CD14-positive monocyte (primary cell): ENCODE measurements at regions not wholly inside any gene's neighbourhood (a gene's known extent, or its start where the extent isn't known, plus 50 kb on each side); places are given as distances from the start of the nearest gene placed in this dataset.
A peak's percentile ranks its signal among the peaks of the same experiment; 100 is the strongest.

Source experiments
- DNase-seq, 3 donors: peaks; one replicate each; pipeline ENCODE4 v3.0.0-alpha.2; 2011 to 2022
- H2AFZ ChIP-seq: 2 replicates; pipeline ENCODE4 v1.6.0; 2012; ENCODE audit warnings: mild to moderate bottlenecking, low read depth, low read length, inconsistent platforms; ENCODE audit not compliant: insufficient read depth, poor library complexity, severe bottlenecking
- H3K27ac ChIP-seq, 2 donors: 1 replicate in 1 of 2; 2 replicates in 1 of 2; pipeline ENCODE4 v1.5.1; 2012 to 2013; ENCODE audit warnings: low read length in 2 of 2, control low read depth in 1 of 2, inconsistent platforms in 1 of 2, low read depth in 1 of 2, mild to moderate bottlenecking in 1 of 2
- H3K27me3 ChIP-seq, 2 donors: one replicate each; pipeline versions ENCODE4 v1.6.0 to v1.6.1; 2011 to 2013; ENCODE audit warnings: low read length in 2 of 2; ENCODE audit not compliant: control insufficient read depth in 2 of 2, insufficient read depth in 2 of 2
- H3K36me3 ChIP-seq, 2 donors: replicated peaks in 1 of 2; 1 replicate in 1 of 2; 2 replicates in 1 of 2; pipeline versions ENCODE4 v1.5.1 to v1.6.1; 2012 to 2013; ENCODE audit warnings: low read length in 2 of 2, control low read depth in 1 of 2, inconsistent platforms in 1 of 2, mild to moderate bottlenecking in 1 of 2; ENCODE audit not compliant: insufficient read depth in 2 of 2, control insufficient read depth in 1 of 2
- H3K4me1 ChIP-seq, 2 donors: 1 replicate in 1 of 2; 2 replicates in 1 of 2; pipeline versions ENCODE4 v1.5.1 to v1.6.1; 2012 to 2013; ENCODE audit warnings: low read length in 2 of 2, control low read depth in 1 of 2, inconsistent platforms in 1 of 2, mild to moderate bottlenecking in 1 of 2, moderate library complexity in 1 of 2; ENCODE audit not compliant: insufficient read depth in 2 of 2, control insufficient read depth in 1 of 2
- H3K4me2 ChIP-seq: replicated peaks from 2 replicates; pipeline ENCODE3; 2012; ENCODE audit warnings: low read length, moderate library complexity, mild to moderate bottlenecking; ENCODE audit not compliant: poor library complexity, severe bottlenecking; ENCODE audit errors: extremely low read depth
- H3K4me3 ChIP-seq, 3 experiments: fragments of 200-600 bp in 1 of 3; sonication (generic) in 1 of 3; replicated peaks in 1 of 3; 1 replicate in 2 of 3; 2 replicates in 1 of 3; pipeline ENCODE4 v1.5.1; 2011 to 2013; ENCODE audit warnings: low read length in 3 of 3, mild to moderate bottlenecking in 3 of 3, control low read depth in 2 of 3, low read depth in 2 of 3, inconsistent platforms in 1 of 3, moderate library complexity in 1 of 3
- H3K79me2 ChIP-seq: 2 replicates; pipeline ENCODE4 v1.6.0; 2012; ENCODE audit warnings: mild to moderate bottlenecking, control low read depth, inconsistent platforms, low read length, moderate library complexity; ENCODE audit not compliant: insufficient read depth
- H3K9ac ChIP-seq: 2 replicates; pipeline ENCODE4 v1.6.0; 2017; ENCODE audit warnings: low read length, mild to moderate bottlenecking; ENCODE audit not compliant: insufficient read depth, poor library complexity, severe bottlenecking
- H3K9me3 ChIP-seq, 2 donors: replicated peaks in 1 of 2; 1 replicate in 1 of 2; 2 replicates in 1 of 2; pipeline versions ENCODE4 v1.5.1 to v1.6.1; 2012 to 2013; ENCODE audit warnings: low read length in 2 of 2, control low read depth in 1 of 2; ENCODE audit not compliant: control insufficient read depth in 1 of 2, insufficient read depth in 1 of 2
- H4K20me1 ChIP-seq: 2 replicates; pipeline ENCODE4 v1.6.0; 2012; ENCODE audit warnings: mild to moderate bottlenecking, low read length, control low read depth, moderate library complexity; ENCODE audit not compliant: insufficient read depth
- H3K27ac Mint-ChIP-seq, 7 donors: one replicate each; pipeline ENCODE4 v1.8.0; 2020; ENCODE audit warnings: mild to moderate bottlenecking in 7 of 7, mixed read lengths in 7 of 7, moderate library complexity in 6 of 7, inconsistent platforms in 2 of 7
- H3K27me3 Mint-ChIP-seq, 3 donors: one replicate each; pipeline ENCODE4 v1.8.0; 2021 to 2022; ENCODE audit warnings: low read depth in 3 of 3, mild to moderate bottlenecking in 3 of 3, mixed read lengths in 3 of 3, moderate library complexity in 3 of 3, inconsistent platforms in 1 of 3
- H3K36me3 Mint-ChIP-seq, 2 donors: one replicate each; pipeline ENCODE4 v1.8.0; 2020; ENCODE audit warnings: mixed read lengths in 2 of 2, inconsistent platforms in 1 of 2, mild to moderate bottlenecking in 1 of 2
- H3K4me1 Mint-ChIP-seq: one replicate; pipeline ENCODE4 v1.8.0; 2020; ENCODE audit warnings: mild to moderate bottlenecking, mixed read lengths
- H3K4me3 Mint-ChIP-seq, 2 donors: one replicate each; pipeline ENCODE4 v1.8.0; 2020; ENCODE audit warnings: mild to moderate bottlenecking in 2 of 2, mixed read lengths in 2 of 2, moderate library complexity in 1 of 2
- H3K9me3 Mint-ChIP-seq, 7 donors: one replicate each; pipeline ENCODE4 v1.8.0; 2020 to 2022; ENCODE audit warnings: mixed read lengths in 7 of 7, mild to moderate bottlenecking in 6 of 7, moderate library complexity in 6 of 7, inconsistent platforms in 2 of 7
- CTCF ChIP-seq: fragments of 200-600 bp; IDR thresholded peaks from one replicate; pipeline ENCODE4 v1.8.0; 2022; ENCODE audit warnings: antibody characterized with exemption, mild to moderate bottlenecking
- WGBS: methylation state at CpG from one replicate; pipeline ENCODE4 v1.1.5; 2013; ENCODE audit warnings: missing lambda C conversion rate; ENCODE audit not compliant: insufficient coverage; 5-methylcytosine and 5-hydroxymethylcytosine counted together
- intact Hi-C, 2 donors: fragments of 100-400 bp; cut with micrococcal nuclease; formaldehyde crosslinking; loops; one replicate each; pipeline versions ENCODE4 v1.15.0 to v1.15.1; 2023

GRCh38 chr3:66702126-66702525 lies 201.3 kb upstream of the LRIG1 start:
- DNase-seq = no peak
- Histone ChIP-seq H2AFZ (no peak overlapping the region), H3K27ac (no peak overlapping the region), H3K9me3 (no peaks in the 10 kb centered on the region), H3K9ac (no peak overlapping the region), H3K4me1 (no peaks in the 10 kb centered on the region), H3K79me2 (no peaks in the 10 kb centered on the region), H3K4me2 (no peak overlapping the region), H3K36me3 (no peaks in the 10 kb centered on the region), H3K4me3 (no peak overlapping the region), H3K27me3 (no peaks in the 10 kb centered on the region), H4K20me1 (no peaks in the 10 kb centered on the region)
- Mint-ChIP-seq H3K4me1 (peaks cover 9% of the 10 kb centered on the region), H3K4me3 (no peak overlapping the region), H3K36me3 (no peaks in the 10 kb centered on the region), H3K27me3 (peaks cover 2 to 6% (median 2%) of the 10 kb centered on the region in 3 donors), H3K27ac (no peak overlapping the region), H3K9me3 (peaks cover 0 to 5% (median 0%) of the 10 kb centered on the region in 7 donors)
- TF ChIP-seq CTCF = no peak
- WGBS = 93% methylated on average over 2 of the region's 3 CpGs
- intact Hi-C loops = no loop called here

GRCh38 chr3:66703501-66703900 lies 202.7 kb upstream of the LRIG1 start:
- H3K27me3 Mint-ChIP-seq = peaks cover 2 to 8% (median 3%) of the 10 kb centered on the region in 3 donors
- H3K36me3 Mint-ChIP-seq = no peaks in the 10 kb centered on the region
- Histone ChIP-seq H3K36me3 (no peaks in the 10 kb centered on the region), H3K27ac (no peak overlapping the region), H3K9me3 (no peaks in the 10 kb centered on the region), H3K79me2 (no peaks in the 10 kb centered on the region), H4K20me1 (no peaks in the 10 kb centered on the region), H3K4me1 (no peaks in the 10 kb centered on the region), H3K27me3 (peaks cover 0 to 2% of the 10 kb centered on the region in 2 donors), H2AFZ (no peak overlapping the region), H3K9ac (no peak overlapping the region), H3K4me2 (no peak overlapping the region), H3K4me3 (no peak overlapping the region)
- no CpG with 5 or more reads among the region's 2 CpGs for WGBS
- peaks cover 0 to 5% (median 0%) of the 10 kb centered on the region in 7 donors for H3K9me3 Mint-ChIP-seq
- H3K4me3 Mint-ChIP-seq = no peak overlapping the region
- peaks cover 9% of the 10 kb centered on the region for H3K4me1 Mint-ChIP-seq
- intact Hi-C loops = no loop called here
- no peak overlapping the region for H3K27ac Mint-ChIP-seq
- DNase-seq = peak in 1 of 3 donors; percentile 8
- TF ChIP-seq CTCF = no peak
